GM21528 (cell line): ENCODE measurements at regions not wholly inside any gene's neighbourhood (a gene's known extent, or its start where the extent isn't known, plus 50 kb on each side); places are given as distances from the start of the nearest gene placed in this dataset.
A peak's percentile ranks its signal among the peaks of the same experiment; 100 is the strongest.
"Not testable (repeated sequence)": the region's sequence is repeated elsewhere in the genome, so short reads cannot be mapped to it uniquely, and the experiment has no call there.

Source experiments
- ATAC-seq: cut with Tn5 transposase; IDR thresholded peaks from one replicate; pipeline ENCODE4 v1.9.1; 2021; ENCODE audit warnings: mild to moderate bottlenecking, moderate library complexity; ENCODE audit not compliant: unreplicated experiment, low FRiP score

GRCh38 chr21:24444736-24445135 lies 1162.5 kb downstream of the MRPL39 start:
- ATAC-seq = no peak

GRCh38 chr21:24436236-24436635 lies 1171.0 kb downstream of the MRPL39 start:
- no peak for ATAC-seq

GRCh38 chr21:24428591-24429199 lies 1178.6 kb downstream of the MRPL39 start:
- peak; percentile 83 for ATAC-seq

GRCh38 chr21:24424776-24425175 lies 1182.5 kb downstream of the MRPL39 start:
- no peak for ATAC-seq

- no peak for ATAC-seq
Measured at GRCh38 chr21:24423546-24423945, 1183.7 kb downstream of the MRPL39 start.

GRCh38 chr21:24420689-24421088 lies 1186.6 kb downstream of the MRPL39 start:
- no peak for ATAC-seq

GRCh38 chr21:24419641-24420040 lies 1187.6 kb downstream of the MRPL39 start:
- ATAC-seq = not testable (repeated sequence)

- ATAC-seq = no peak
Measured at GRCh38 chr21:24418671-24419070, 1188.6 kb downstream of the MRPL39 start.

- ATAC-seq = no peak
Measured at GRCh38 chr21:24411429-24411828, 1195.9 kb downstream of the MRPL39 start.

- ATAC-seq = no peak
Measured at GRCh38 chr21:24403221-24403620, 1204.1 kb downstream of the MRPL39 start.

- no peak for ATAC-seq
Measured at GRCh38 chr21:24395320-24395923, 1211.9 kb downstream of the MRPL39 start.

GRCh38 chr21:24375201-24375600 lies 1232.1 kb downstream of the MRPL39 start:
- no peak for ATAC-seq

GRCh38 chr21:24372506-24372905 lies 1234.8 kb downstream of the MRPL39 start:
- ATAC-seq = no peak

- no peak for ATAC-seq
Measured at GRCh38 chr21:24369746-24370145, 1237.5 kb downstream of the MRPL39 start.

- no peak for ATAC-seq
Measured at GRCh38 chr21:24369278-24369677, 1238.0 kb downstream of the MRPL39 start.

- no peak for ATAC-seq
Measured at GRCh38 chr21:24367936-24368335, 1239.3 kb downstream of the MRPL39 start.

GRCh38 chr21:24353492-24353891 lies 1253.8 kb downstream of the MRPL39 start:
- no peak for ATAC-seq

- no peak for ATAC-seq
Measured at GRCh38 chr21:24339406-24339805, 1267.9 kb downstream of the MRPL39 start.

- no peak for ATAC-seq
Measured at GRCh38 chr21:24336491-24336890, 1270.8 kb downstream of the MRPL39 start.

GRCh38 chr21:24323536-24323935 lies 1283.7 kb downstream of the MRPL39 start:
- no peak for ATAC-seq

GRCh38 chr21:24316277-24316922 lies 1290.9 kb downstream of the MRPL39 start:
- ATAC-seq = no peak

GRCh38 chr21:24310788-24311187 lies 1296.5 kb downstream of the MRPL39 start:
- ATAC-seq = no peak
